ENCODE measurements at regions not wholly inside any gene's neighbourhood (a gene's known extent, or its start where the extent isn't known, plus 50 kb on each side); places are given as distances from the start of the nearest gene placed in this dataset.

- TF ChIP-seq ZNF518A (tag by site-specific recombination; conservative IDR thresholded peaks at IDR 0.05; ENCODE audit: low read depth) = no peak
- TF ChIP-seq HOXA7 (CRISPR knock-in tag; IDR thresholded peaks at IDR 0.05; ENCODE audit: borderline replicate concordance) = no peak
- TF ChIP-seq ZNF501 (tag by site-specific recombination; IDR thresholded peaks at IDR 0.05) = no peak
- no peak for TF ChIP-seq ZNF24 (tag by site-specific recombination; IDR thresholded peaks at IDR 0.05)
- TF ChIP-seq ZNF2 (tag by site-specific recombination; IDR thresholded peaks at IDR 0.05) = no peak
- no peak for TF ChIP-seq HOXD13 (CRISPR knock-in tag; IDR thresholded peaks at IDR 0.05; ENCODE audit: borderline replicate concordance)
- no peak for TF ChIP-seq ZNF747 (tag by site-specific recombination; IDR thresholded peaks at IDR 0.05)
- no peak for TF ChIP-seq REPIN1 (tag by site-specific recombination; IDR thresholded peaks at IDR 0.05; ENCODE audit: low read depth)
- TF ChIP-seq ZNF585B (tag by site-specific recombination; IDR thresholded peaks at IDR 0.05) = no peak
- TF ChIP-seq TRIM28 (IDR thresholded peaks at IDR 0.05; ENCODE audit: borderline replicate concordance, low read length) = no peak
Observed at GRCh38 chr6:165760126-165760802, 97.2 kb upstream of the PDE10A start (continued).

GRCh38 chr6:165758441-165758840, 95.4 kb upstream of the PDE10A start:
- Histone ChIP-seq H3K27ac (ENCODE audit: extremely low read depth, low read depth, low read length) (no peak overlapping the region), H3K4me3 (ENCODE audit: low read depth, low read length) (no peak overlapping the region), H3K36me3 (ENCODE audit: control insufficient read depth in 2 of 2, insufficient read depth in 1 of 2, low read length in 2 of 2) (no peaks in the 10 kb centered on the region), H3K9me3 (ENCODE audit: control insufficient read depth, insufficient read depth, low read depth, low read length) (no peaks in the 10 kb centered on the region), H3K4me1 (ENCODE audit: control insufficient read depth, insufficient read depth, low read length) (no peaks in the 10 kb centered on the region)
- TF ChIP-seq ZNF777 (tag by site-specific recombination; IDR thresholded peaks at IDR 0.05; ENCODE audit: borderline replicate concordance) = no peak
- TF ChIP-seq ZBTB7A (tag by site-specific recombination; IDR thresholded peaks at IDR 0.05; ENCODE audit: low read depth) = no peak
- no peak for TF ChIP-seq MEIS1 (CRISPR knock-in tag; IDR thresholded peaks at IDR 0.05; ENCODE audit: borderline replicate concordance)
- no peak for TF ChIP-seq ZBTB10 (tag by site-specific recombination; IDR thresholded peaks at IDR 0.05)
- TF ChIP-seq ZNF366 (tag by site-specific recombination; conservative IDR thresholded peaks at IDR 0.05) = peak; percentile 54
- TF ChIP-seq ZNF513 (tag by site-specific recombination; IDR thresholded peaks at IDR 0.05) = peak; percentile 98
- ChIA-PET CTCF (no interaction called here), POLR2A (no interaction called here)

All from HEK293 (cell line).